ENCODE measurements at regions not wholly inside any gene's neighbourhood (a gene's known extent, or its start where the extent isn't known, plus 50 kb on each side); places are given as distances from the start of the nearest gene placed in this dataset.
"Not testable (repeated sequence)": the region's sequence is repeated elsewhere in the genome, so short reads cannot be mapped to it uniquely, and the experiment has no call there.

DNA sequence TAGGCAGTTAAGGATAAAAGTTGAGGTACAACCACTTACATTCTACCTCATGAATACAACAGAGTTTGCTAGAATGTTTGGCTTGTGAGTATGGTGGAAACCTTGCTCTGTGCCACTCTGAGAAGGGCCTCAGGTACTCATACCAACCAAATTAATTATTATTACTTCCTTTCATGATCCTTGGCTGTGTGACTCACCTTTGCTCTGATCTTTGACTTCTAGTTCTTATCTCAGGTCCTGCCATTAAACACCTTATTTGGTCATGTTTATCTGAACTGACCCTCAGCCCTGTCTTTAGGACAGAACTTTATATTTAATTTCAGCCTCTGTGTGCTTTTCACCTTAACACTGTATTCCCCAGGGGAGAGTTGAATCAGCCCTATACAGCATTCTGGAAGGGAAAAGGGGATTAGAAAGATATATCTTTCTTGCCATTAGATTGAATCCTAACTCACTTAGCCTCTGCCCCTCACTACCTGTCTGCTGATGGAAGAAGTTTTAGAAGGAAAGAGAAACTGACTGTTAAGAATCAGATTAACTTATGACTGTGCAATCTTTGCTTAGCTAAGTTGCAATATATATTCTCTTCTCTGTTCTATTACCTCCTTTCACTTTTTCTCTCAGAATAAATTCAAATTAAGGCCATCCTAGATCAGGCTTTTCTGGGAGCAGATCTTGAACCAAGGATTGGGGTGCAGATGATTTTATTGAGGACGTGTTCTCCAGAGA is 260.4 kb upstream of the DPYD start:
- no peak for DNase-seq

DNA sequence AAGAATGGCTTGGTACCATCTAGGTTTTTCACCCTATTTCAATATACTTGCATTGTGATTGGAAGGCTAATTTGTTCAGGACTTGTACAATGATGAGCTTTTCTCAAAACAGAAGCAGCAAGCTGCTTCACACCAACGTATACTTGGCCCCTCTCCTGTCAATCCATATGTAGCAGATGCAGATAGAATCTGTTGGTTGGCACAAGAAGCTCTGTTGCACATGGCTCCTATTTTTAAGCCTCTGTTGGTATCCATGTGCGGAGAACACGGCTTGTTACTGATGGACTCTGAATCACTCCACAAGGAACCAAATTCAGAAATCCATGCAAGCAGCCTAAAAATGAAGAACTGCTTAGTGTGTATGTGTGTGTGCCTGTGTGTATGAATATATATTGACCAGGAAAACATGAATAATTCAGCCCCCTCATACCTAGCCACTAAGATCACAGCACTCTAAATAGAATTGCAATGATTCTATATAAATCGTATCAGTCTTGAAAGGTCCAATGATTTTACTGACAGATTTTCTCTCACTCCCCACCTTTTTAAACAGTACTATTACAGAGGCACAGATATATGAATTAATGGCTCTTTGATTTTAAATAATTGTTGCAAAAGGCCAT is 258.4 kb upstream of the DPYD start:
- DNase-seq, result no peak

DNA sequence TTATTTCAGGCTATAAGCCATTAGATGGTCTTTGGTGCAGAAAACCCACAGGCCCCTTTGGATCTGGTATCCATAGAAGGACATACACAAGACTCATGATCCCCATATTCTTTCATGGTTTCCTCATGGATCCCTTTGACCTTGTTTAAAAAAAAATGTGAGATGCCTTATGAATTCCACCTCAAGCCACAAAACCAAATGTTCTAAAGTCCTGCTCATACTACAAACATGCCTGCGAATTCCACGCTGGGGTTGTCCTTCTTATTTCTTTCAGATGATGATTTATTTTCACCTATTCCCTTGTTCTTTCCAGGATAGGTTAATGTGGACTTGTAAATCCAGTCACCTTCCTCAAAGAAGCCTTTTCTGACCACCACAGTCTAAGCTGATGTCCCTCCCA is 256.9 kb upstream of the DPYD start:
- DNase-seq, result no peak

DNA sequence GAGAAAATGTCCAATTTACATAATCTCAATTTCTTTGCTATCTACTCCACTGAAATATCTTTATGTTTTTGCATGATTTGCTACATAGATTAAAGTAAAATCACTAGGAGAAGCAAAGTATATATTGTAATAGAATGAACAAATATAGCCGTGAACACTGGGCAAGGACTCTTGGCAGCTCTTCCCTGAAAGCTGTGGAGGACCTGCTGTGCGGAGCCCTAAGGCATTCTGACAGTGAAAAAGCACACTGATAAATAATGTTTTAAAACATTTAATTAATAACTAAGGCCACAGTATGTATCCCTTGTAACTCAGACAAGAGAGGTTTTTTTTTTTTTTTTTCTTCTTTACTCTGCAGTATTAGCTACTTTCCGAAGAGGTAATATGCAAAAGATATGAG is 256.1 kb upstream of the DPYD start:
- DNase-seq, result no peak

DNA sequence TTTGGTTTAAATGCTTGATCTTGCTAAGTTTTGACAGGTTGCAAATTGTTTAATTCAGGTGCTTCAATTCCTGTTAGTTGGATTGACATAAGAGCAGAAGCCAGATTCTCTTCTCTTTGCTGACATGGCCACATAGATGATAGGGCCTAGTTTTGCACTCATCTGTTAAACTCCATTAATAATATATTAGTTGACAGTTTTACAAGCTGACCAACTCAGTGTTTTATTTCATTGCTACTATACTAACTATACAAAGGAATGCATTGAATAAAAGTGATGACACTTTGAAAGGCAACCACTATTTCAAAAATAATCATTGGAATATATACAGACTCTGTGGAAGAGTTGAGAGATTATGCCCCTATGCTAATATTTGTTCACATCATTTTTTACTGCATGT is 255.6 kb upstream of the DPYD start:
- DNase-seq, result no peak

DNA sequence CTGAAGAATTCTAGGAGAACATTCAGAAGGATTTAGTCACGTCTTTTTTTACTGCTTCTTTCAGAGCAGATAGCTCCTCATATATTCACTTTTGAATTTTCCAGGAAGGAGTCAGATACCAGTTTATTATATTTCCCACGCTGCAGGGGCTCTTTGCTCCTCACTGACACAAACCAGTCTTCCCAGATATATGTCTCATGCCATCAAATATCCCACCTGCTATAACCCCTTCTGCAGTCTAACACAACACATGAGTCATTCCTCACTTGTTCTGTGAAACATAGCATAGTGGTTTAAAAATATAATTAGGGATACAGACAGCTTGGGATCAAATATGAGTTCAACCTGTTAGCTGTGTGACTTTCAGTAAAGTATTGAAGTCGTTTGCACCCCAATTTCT is 251.7 kb upstream of the DPYD start:
- no peak for DNase-seq

DNA sequence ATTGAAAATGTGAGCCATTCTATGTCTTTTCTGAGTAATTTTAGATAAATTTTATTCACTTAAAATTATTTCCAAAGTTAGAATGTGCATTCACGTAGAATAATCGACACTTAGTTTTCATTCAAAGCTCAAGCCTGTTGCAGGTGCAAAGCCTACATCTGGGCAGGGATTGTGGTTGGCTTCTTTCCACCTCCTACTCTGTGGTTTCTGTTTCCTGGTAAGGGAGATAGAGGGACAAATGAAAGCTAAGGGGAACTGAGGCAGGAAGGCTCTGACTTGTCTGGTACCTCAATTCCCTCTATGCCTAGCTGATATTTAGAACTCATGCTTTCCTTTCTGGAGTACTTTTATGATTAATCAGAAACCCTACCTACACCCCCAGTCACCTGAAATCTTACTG is 251.2 kb upstream of the DPYD start:
- DNase-seq, result no peak

DNA sequence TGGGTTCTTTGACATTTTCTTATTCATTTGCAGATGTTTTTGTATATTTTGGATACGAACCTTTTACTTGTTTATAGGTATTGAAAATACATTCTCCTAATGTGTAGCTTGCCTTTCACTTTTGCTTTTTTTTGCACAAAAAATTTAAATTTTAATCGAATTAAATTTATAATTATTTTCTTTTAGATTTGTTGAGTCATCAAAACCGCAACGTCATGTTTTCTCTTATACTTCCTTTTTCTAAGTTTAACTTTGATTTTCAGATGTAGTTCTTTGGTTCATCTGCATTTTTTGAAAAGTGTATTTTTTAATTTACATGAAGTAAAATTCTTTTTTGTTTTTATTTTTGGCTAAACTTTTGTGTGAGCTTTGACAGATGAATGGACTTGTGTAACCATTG is 243.7 kb upstream of the DPYD start:
- DNase-seq, result no peak

DNA sequence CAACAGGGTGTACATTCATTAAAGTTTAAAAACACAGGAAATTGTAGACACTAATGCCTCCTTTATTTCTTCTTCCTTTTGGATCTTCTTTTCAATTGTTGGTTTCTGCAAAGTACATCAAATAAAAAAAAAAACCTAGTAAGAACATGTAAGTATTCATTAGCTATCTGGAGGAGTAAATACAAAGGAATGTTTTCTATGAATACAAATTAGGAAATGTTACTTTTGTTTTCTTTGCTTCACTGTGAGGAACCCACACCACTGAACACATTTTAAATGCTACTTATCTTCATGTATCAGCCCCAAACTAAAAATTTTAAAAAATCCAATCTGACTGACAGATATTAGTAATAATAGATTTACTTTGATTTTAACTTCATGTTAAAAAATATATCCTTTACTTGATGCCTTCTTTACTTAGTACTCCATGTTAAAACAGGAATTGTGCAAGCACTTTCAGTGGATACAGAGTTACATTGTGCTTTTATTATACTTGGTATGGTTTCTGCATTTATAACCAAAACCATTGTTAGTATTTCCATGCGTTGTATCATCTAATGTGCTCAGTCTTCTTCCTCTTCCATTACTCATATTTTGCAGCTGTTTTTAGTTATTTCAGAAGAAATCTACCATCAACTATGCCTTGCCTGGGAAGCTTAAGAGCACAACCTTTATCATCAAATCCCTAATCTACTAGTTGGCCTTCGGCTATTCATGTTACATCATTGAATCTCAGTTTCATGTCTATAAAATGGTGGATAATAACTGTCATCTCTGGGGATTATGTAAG is 236.9 kb upstream of the DPYD start:
- DNase-seq, result no peak

DNA sequence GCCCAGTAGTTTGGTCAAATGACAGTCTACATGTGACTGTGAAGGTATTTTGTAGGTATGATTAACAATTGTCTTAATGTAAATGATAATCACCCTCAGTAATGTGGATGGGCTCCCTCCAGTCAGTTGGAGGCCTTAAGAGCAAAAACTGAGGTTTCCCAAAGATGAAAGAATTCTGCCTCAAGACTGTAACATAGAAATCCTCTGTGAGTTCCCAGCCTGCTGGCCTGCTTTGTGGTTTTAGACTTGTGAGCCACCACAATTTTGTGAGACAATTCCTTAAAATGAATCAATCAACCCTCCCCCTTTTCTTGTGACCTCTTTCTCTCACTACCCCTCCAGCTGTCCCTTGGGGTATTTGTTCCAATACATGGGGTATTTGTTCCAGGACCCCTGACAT is 226.4 kb upstream of the DPYD start:
- no peak for DNase-seq

DNA sequence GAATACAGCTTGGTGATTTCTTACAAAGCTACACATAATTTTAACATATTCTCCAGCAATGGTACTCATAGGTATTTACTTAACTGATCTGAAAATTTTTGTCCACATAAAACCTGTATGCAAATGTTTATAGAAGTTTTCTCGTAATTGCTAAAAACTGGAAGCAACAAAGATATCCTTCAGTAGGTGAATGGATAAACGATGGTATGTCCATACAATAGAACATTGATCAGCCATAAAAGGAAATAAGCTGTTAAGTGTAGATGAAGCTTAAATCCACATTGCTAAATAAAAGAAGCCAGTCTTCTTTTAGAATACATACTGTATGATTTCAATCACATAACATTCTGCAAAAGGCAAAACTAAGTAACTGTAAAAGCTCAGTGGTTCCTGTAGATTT is 224.8 kb upstream of the DPYD start:
- DNase-seq, result no peak

DNA sequence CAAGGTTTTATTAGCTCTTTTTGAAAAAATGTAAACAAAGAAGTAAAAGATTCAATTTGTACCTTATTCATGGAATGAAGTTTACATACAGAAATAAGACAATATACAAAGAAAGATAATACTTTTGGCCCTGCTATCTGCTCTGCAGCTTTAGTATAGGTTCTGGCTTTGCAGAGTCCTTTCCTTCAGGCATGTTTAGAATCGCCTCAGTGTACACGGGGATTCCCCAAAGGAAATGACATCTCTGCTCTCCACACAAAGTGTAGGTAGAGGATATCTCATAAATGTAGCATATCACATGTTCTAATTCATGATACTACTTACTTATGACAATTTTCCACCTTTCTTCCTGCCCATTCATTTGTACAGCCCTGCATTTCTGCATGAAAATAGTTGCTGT is 222.6 kb upstream of the DPYD start:
- no peak for DNase-seq

DNA sequence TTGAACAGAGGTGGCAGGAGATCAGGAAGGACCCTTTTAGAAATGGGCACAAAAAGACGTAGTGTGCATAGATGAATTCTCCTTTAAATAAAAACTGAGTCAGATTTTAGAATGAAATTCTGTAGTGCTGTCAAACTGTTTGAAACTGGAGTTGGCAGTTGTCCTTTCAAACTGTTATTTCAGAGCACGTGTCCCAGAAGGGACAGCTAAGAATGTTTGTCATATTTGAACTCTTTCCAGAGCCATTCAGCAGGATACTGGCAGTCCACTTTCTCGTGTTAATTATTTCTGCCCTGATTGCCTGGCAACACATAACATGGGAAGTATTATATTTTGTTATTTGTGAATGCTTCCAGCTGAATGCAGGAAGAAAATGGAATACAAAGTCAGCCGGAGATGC is 212.3 kb upstream of the DPYD start:
- no peak for DNase-seq

DNA sequence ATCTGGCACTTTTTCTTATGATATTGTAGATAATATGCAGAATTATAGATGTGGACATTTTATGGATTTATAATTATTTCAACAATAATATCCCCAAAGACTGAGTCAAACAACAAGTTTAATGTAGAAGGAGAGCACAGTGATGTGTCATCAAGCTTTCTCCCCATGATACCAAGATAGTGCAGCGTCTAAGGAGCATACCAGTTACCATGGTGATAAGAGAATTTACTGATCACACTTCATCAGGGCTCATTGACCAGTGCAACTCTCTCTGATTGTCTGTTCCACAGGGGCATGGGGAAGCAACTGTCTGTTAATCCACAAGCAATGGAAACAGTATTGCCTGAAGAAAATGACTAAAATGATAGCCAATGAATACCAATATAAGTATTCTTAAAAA is 209.6 kb upstream of the DPYD start:
- DNase-seq, result no peak

DNA sequence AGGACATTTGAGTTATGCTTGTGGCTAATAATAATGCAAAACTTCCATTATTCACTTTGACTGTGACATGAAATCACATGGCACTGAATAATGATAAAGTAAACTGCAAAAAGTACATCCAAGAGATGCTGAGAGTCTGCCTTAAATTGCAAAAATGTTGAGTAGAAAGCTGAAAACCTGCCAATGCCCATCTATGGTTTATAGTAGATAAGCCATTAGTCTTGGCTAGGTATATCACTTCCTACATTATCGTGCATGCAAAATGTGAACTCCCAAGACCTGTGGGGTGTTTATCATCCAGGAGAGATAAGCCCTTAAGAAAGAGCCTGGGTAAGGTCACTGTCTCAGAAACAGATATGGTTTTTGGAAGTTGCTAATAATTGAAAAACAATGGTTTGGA is 208.7 kb upstream of the DPYD start:
- DNase-seq, result no peak

DNA sequence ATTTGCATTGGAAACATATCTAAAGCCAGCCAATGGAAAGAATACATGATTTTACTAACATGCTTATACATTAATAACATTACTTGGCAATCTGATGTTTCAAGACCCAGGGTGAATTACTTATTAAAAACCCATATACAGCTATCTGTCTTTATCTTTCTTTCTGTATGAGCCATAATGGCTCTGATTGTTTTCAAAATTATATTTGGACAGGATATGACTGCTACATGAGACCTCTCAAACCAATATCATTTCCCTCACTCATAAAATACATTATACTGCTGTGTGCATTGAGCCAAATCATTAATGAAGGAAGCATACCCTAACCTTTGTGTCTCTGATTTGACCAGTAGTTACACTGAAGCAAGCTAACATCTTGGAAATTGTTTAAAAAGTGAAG is 205.9 kb upstream of the DPYD start:
- DNase-seq, result no peak

DNA sequence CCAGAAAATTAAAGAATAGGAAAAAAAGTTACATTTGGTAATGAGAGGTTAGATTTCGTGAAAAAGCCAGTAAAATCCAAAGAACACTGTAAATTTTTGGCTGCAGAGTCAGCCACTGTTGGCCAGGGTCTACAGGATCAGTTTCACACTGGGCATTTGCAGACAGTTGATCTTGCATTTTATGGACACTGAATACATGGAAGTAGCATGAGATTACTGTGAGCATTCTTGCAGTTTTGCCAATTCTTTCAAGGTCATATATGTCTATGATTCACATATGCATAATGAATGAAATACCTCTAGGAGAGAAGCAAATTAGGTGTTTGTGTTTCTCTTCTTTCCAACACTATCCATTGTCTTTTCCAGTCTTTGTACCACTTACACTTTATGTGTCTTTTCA is 200.8 kb upstream of the DPYD start:
- no peak for DNase-seq

DNA sequence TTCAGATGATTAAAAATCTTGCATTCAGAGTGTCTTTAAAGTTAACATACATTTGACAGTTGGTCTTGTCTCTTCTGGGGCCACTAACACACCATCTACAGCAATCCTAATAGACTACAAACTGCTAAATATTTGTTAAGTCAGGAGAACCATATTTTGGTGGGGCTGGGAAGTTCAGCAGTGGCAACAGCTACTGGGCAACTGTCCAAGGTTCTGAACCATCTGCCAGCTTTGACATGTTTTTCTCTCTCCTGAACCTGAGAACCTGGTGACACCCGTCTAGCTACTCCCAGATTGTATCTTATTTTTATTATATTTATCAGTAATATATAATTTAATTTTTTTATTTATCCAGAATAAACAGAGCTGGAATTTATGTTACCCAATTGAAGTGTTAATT is 199.0 kb upstream of the DPYD start:
- no peak for DNase-seq

DNA sequence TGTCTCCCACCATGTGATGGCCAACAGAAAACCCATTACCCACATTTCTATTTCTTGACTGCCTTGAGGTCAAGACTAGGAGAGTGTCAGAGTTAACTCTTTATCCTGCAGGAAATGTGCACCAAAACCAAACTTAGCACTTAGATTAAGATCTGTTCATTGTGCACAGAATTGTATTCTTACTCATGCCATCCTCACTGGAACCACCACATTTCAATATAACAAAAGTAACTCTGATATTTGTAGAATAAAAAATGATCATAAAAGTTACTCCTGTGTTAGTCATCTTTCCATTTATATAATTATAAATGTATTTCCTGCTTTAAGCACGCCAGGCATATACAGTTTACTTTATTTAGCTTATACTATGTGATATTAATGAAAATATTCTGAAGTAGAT is 193.0 kb upstream of the DPYD start:
- DNase-seq, result no peak

DNA sequence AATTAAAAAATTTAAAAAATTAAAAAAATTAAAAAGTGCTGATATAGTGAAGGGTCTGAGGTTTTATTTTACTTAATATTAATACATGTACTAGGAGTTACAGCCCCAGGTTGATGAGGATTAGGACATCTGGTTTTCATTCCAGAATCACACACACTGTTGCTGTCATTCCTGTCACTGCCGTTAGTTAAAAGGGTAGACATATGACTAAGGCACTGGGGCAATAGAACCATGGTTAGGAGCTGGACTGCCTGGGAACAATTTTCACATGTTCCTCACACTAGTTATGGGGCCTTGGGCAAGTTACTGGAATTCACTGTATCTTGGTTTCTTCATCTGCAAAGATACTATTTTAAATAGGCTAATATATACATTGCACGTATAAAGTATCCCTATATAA is 191.8 kb upstream of the DPYD start:
- no peak for DNase-seq

DNA sequence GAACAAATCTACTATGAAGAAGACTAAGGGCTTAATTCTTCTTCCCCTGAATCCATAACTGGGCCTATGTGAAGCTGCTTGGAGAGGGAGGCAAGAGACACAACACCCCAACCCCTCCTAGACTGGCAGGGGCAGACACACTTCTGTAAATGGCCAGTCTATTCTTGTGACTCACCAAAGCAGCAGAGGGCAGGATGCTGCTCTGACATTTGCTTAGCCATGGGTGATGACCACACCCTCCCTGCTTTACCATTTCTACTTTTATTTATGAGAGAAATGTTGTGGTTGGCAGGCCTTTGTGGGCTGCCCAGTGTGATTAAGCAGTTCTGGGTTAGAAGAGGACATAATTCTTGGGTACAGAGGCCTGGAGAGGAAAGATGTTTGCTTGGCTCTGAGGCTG is 189.8 kb upstream of the DPYD start:
- no peak for DNase-seq

DNA sequence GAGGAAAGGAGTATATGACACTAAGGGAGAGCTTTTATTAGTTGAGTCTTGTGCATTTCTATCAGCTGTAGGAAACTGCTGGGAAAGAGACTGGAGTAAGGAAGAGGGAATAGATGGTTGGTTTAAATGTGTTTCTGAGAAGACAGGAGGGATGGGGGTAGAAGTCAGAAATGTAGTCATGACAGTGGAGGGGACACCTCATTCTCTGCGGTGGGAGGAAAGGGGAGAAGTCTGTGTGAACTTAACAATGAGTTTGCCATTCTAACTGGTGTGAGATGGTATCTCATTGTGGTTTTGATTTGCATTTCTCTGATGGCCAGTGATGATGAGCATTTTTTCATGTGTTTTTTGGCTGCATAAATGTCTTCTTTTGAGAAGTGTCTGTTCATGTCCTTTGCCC is 187.5 kb upstream of the DPYD start:
- not testable (repeated sequence) for DNase-seq

DNA sequence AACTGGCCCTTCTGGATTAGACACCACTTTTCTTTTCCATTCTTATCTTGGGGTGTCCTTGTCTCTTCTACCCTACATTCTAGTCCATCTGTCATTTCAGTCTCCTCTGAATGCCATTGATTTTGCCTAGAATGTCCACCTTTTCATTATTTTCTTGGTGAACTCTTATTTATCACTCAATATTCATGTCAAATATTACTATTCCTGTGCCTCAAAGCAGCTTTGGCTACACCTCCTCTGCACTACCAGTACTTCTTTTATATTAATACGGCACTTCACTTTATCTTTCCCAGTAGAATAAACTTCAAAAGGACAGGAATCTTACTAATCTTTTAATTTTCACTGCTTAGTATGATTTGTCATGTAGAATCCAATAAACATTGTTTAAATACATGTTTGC is 186.4 kb upstream of the DPYD start:
- DNase-seq, result no peak

DNA sequence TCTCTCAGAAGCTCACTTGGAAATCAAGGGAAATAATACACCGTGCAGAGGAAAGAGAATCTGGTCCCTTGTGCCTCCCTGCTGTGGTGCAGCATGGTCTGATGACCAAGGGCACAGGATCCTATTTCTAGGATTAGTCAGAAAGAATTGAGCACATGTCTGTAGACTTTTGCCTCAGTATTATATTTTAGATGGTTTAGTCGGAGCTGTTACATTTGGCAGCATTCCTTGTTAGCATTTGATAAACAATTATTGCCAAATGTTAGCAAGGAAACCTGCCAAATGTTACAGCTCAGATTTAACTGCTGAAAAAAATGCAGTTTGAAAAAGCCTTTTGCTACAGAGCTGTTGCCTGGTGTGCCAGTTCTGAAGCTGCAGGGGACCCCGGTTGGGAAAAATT is 183.5 kb upstream of the DPYD start:
- DNase-seq, result no peak

Data from DMS79 treated with DMSO at 0.1 percent for 48 hours (cell line).